A549 (cell line): ENCODE measurements at regions not wholly inside any gene's neighbourhood (a gene's known extent, or its start where the extent isn't known, plus 50 kb on each side); places are given as distances from the start of the nearest gene placed in this dataset.

Source experiments
- MYC ChIP-seq: IDR thresholded peaks from 2 replicates; pipeline ENCODE4 v1.6.1; 2012; ENCODE audit warnings: mild to moderate bottlenecking, inconsistent platforms, low read length, improper control_type of control experiment, borderline replicate concordance
- POLR2A ChIP-seq: IDR thresholded peaks from 2 replicates; pipeline ENCODE4 v1.6.1; 2012; ENCODE audit warnings: mild to moderate bottlenecking, low read length

GRCh38 chr3:139243710-139244109 lies 100.1 kb upstream of the MRPS22 start:
- TF ChIP-seq POLR2A (no peak), MYC (no peak)
